Esophagus muscularis mucosa (tissue), 4 donors: ENCODE measurements at regions not wholly inside any gene's neighbourhood (a gene's known extent, or its start where the extent isn't known, plus 50 kb on each side); places are given as distances from the start of the nearest gene placed in this dataset.

ENCODE experiments used
- DNase-seq: peaks from one replicate; pipeline ENCODE4 v3.0.0-alpha.2; 2017; ENCODE audit errors: extremely low spot score
- H3K27ac ChIP-seq, 4 donors: fragments of 200-600 bp; sonication (generic); replicated peaks in 1 of 4; 1 replicate in 3 of 4; 2 replicates in 1 of 4; pipeline ENCODE4 v1.5.1; 2016 to 2019; ENCODE audit warnings: mild to moderate bottlenecking in 1 of 4
- H3K27me3 ChIP-seq, 4 donors: fragments of 200-600 bp; sonication (generic); one replicate each; pipeline versions ENCODE4 v1.5.1 to v1.6.0; 2016 to 2019
- H3K36me3 ChIP-seq, 4 donors: fragments of 200-600 bp; sonication (generic); one replicate each; pipeline ENCODE4 v1.5.1; 2016 to 2019
- H3K4me1 ChIP-seq, 4 donors: fragments of 200-600 bp; sonication (generic); one replicate each; pipeline ENCODE4 v1.5.1; 2016 to 2019
- H3K4me3 ChIP-seq, 4 donors: fragments of 200-600 bp; sonication (generic); 1 replicate in 2 of 4; 2 replicates in 2 of 4; pipeline ENCODE4 v1.5.1; 2016 to 2019; ENCODE audit warnings: mild to moderate bottlenecking in 4 of 4, moderate library complexity in 1 of 4
- H3K9me3 ChIP-seq, 4 donors: fragments of 200-600 bp; sonication (generic); 1 replicate in 3 of 4; 2 replicates in 1 of 4; pipeline ENCODE4 v1.5.1; 2016 to 2019
- EP300 ChIP-seq: sonication (generic); formaldehyde crosslinking; IDR thresholded peaks from one replicate; pipeline ENCODE4 v1.6.1; 2017; ENCODE audit warnings: antibody characterized with exemption
- POLR2A ChIP-seq: fragments of 450-650 bp; IDR thresholded peaks from one replicate; pipeline ENCODE4 v1.6.1; 2017; ENCODE audit warnings: antibody characterized with exemption, moderate library complexity, mild to moderate bottlenecking, low read depth
- POLR2AphosphoS5 ChIP-seq, 2 donors: sonication (generic); formaldehyde crosslinking; IDR thresholded peaks; one replicate each; pipeline ENCODE4 v1.6.1; 2017; ENCODE audit warnings: antibody characterized with exemption in 2 of 2
- WGBS: methylation state at CpG from one replicate; pipeline ENCODE4 v1.1.5; 2018; 5-methylcytosine and 5-hydroxymethylcytosine counted together
- intact Hi-C: fragments of 100-400 bp; cut with DNase I; formaldehyde crosslinking; loops from one replicate; pipeline ENCODE4 v1.15.1; 2023
- TF ChIP-seq, protein P1 (sequence below), 3 experiments: fragments of 200-600 bp in 2 of 3; fragments of 450-650 bp in 1 of 3; sonication (generic) in 2 of 3; IDR thresholded peaks; one replicate each; pipeline ENCODE4 v1.5.1; 2017 to 2019; ENCODE audit warnings: antibody characterized with exemption in 3 of 3, mild to moderate bottlenecking in 2 of 3, moderate library complexity in 1 of 3

DNA sequence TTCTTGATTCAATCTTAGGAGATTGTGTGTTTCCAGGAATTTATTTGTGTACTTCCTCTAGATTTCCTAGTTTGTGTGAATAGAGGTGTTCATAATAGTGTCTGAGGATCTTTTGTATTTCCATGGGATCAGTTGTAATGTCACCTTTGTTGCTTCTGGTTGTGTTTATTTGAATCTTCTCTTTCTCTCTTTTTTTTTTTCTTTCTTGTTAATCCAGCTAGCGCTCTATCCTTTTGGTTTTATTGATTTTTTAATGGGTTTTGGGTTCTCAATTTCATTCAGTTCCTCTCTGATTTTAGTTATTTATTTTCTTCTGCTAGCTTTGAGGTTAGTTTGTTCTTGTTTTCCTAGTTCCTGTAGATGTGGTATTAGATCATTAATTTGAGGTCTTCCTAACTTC lies 242.5 kb downstream of the SEC23A start:
- Histone ChIP-seq H3K27ac (no peak overlapping the region), H3K4me3 (no peak overlapping the region), H3K9me3 (peaks cover 0 to 7% (median 0%) of the 10 kb centered on the region in 4 donors), H3K27me3 (no peaks in the 10 kb centered on the region), H3K36me3 (no peaks in the 10 kb centered on the region), H3K4me1 (no peaks in the 10 kb centered on the region)
- TF ChIP-seq EP300: no peak
- TF ChIP-seq, protein P1, sequence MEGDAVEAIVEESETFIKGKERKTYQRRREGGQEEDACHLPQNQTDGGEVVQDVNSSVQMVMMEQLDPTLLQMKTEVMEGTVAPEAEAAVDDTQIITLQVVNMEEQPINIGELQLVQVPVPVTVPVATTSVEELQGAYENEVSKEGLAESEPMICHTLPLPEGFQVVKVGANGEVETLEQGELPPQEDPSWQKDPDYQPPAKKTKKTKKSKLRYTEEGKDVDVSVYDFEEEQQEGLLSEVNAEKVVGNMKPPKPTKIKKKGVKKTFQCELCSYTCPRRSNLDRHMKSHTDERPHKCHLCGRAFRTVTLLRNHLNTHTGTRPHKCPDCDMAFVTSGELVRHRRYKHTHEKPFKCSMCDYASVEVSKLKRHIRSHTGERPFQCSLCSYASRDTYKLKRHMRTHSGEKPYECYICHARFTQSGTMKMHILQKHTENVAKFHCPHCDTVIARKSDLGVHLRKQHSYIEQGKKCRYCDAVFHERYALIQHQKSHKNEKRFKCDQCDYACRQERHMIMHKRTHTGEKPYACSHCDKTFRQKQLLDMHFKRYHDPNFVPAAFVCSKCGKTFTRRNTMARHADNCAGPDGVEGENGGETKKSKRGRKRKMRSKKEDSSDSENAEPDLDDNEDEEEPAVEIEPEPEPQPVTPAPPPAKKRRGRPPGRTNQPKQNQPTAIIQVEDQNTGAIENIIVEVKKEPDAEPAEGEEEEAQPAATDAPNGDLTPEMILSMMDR (IDR thresholded peaks at IDR 0.05): no peak
- TF ChIP-seq POLR2AphosphoS5 (IDR thresholded peaks at IDR 0.05): no peak
- TF ChIP-seq POLR2A: no peak
- no peak for DNase-seq
- intact Hi-C loops: loop anchor here (10.0 kb wide), 1 partner anchor 154 kb away; no protein-coding TSS in a partner anchor
- WGBS: 100% methylated on average over 1 of the region's 1 CpG

DNA sequence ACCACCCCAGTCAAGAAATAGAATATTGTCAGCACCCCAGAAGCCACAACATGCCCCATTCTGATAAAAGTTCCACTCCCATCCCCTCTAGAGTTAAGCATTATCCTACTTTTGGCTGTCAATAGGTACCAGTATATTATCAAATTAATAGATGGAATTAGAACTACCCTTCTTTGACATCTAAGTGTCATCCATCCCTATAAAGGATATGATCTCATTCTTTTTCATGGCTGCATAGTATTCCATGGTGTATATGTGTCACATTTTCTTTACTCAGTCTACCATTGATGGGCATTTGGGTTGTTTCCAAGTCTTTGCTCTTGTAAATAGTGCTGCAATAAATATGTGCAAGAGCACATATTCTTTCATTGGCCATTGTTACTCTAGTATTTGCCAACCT lies 246.2 kb downstream of the SEC23A start:
- TF ChIP-seq, protein P1 (IDR thresholded peaks at IDR 0.05): no peak
- TF ChIP-seq POLR2AphosphoS5 (IDR thresholded peaks at IDR 0.05) (no peak), POLR2A (no peak), EP300 (no peak)
- no peak for DNase-seq
- Histone ChIP-seq H3K4me1 (no peaks in the 10 kb centered on the region), H3K27me3 (no peaks in the 10 kb centered on the region), H3K9me3 (no peaks in the 10 kb centered on the region), H3K4me3 (no peak overlapping the region), H3K27ac (no peak overlapping the region), H3K36me3 (no peaks in the 10 kb centered on the region)
- intact Hi-C loops: no loop called here

DNA sequence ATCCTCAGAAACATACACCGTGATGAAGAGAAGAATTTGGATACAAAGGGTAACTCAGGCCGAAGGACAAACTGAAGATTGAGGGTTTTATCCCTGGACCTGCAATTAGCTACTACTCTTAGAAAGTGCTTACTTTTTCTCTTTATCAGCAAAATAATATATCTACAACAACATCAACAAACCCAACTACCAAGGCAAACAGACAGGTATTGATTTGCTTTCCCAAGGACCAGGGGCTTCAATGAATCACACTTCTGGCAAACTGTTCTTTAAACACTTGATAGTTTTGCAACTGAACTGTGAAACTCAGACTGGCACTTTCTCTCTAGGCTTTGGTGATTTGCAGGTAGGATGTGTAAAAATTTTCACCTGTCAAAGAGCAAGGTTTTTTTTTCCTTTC lies 247.5 kb downstream of the SEC23A start:
- WGBS: 91% methylated on average over 2 of the region's 2 CpGs
- H3K4me3 ChIP-seq: no peak overlapping the region

DNA sequence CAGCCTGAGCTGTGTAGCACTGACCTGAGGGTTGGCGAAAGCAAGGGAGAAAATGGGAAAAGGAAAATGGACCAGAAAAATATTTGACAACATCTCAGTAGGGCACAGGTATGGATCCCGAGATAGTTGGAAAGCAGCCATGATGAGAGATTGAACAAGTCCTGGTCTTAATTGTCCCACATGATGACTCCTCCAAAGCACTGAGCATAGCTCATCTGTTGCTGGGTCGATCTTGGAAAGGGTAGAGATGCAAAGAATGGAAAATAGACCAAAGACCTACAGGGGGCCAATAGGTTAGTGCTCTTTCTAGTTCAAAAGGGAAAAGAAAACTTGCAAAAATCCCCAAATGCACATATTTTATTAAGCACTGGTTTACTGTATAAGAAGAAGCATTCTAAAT lies 251.9 kb downstream of the SEC23A start:
- no peaks in the 10 kb centered on the region for H3K4me1 ChIP-seq
- H3K9me3 ChIP-seq: no peaks in the 10 kb centered on the region
- no peaks in the 10 kb centered on the region for H3K27me3 ChIP-seq
- H3K36me3 ChIP-seq: no peaks in the 10 kb centered on the region
- WGBS: 91% methylated on average over 3 of the region's 3 CpGs
- no peak overlapping the region for H3K4me3 ChIP-seq
- DNase-seq: no peak
- intact Hi-C loops: no loop called here
- TF ChIP-seq POLR2AphosphoS5 (IDR thresholded peaks at IDR 0.05) (no peak), EP300 (no peak), POLR2A (no peak)
- TF ChIP-seq, protein P1 (IDR thresholded peaks at IDR 0.05): no peak
- H3K27ac ChIP-seq: no peak overlapping the region

More for the DNA sequence above, 247.5 kb downstream of the SEC23A start:
- TF ChIP-seq POLR2A: no peak
- TF ChIP-seq, protein P1 (IDR thresholded peaks at IDR 0.05): no peak
- TF ChIP-seq EP300: no peak
- no peak for TF ChIP-seq POLR2AphosphoS5 (IDR thresholded peaks at IDR 0.05)
- no peak for DNase-seq
- no peaks in the 10 kb centered on the region for H3K36me3 ChIP-seq
- intact Hi-C loops: no loop called here
- H3K9me3 ChIP-seq: no peaks in the 10 kb centered on the region
- H3K4me1 ChIP-seq: no peaks in the 10 kb centered on the region
- no peaks in the 10 kb centered on the region for H3K27me3 ChIP-seq
- no peak overlapping the region for H3K27ac ChIP-seq

DNA sequence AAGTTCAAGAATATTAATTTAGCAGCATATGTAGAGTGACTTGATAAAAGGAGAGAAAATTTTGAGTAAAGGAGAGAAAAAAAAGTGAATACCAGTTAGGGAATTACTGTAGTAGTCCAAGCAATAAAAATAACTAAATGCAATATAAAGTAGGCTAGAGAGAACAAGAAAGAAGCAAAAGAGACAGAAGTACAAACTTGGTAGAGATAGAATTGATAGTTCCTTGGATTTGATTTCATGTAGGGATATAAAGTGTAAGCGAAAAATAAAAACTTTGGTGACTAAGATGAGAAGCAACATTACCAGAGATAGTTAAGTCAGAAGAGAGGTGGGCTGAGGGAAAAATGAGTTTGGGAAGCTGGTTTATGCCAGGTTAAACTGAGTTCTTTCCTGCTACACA lies 252.4 kb downstream of the SEC23A start:
- intact Hi-C loops: no loop called here
- Histone ChIP-seq H3K36me3 (no peaks in the 10 kb centered on the region), H3K27ac (no peak overlapping the region), H3K27me3 (no peaks in the 10 kb centered on the region), H3K4me3 (no peak overlapping the region), H3K4me1 (no peaks in the 10 kb centered on the region), H3K9me3 (no peaks in the 10 kb centered on the region)
- no peak for DNase-seq
- TF ChIP-seq, protein P1 (IDR thresholded peaks at IDR 0.05): no peak
- TF ChIP-seq POLR2AphosphoS5 (IDR thresholded peaks at IDR 0.05): no peak
- no peak for TF ChIP-seq POLR2A
- no peak for TF ChIP-seq EP300
- 89% methylated on average over 1 of the region's 1 CpG for WGBS
